MV-4-11 (cell line): ENCODE measurements at regions not wholly inside any gene's neighbourhood (a gene's known extent, or its start where the extent isn't known, plus 50 kb on each side); places are given as distances from the start of the nearest gene placed in this dataset.

Source experiments
- DNase-seq: peaks from one replicate; lab custom pipeline; 2025; lab: John Stamatoyannopoulos, UW

DNA sequence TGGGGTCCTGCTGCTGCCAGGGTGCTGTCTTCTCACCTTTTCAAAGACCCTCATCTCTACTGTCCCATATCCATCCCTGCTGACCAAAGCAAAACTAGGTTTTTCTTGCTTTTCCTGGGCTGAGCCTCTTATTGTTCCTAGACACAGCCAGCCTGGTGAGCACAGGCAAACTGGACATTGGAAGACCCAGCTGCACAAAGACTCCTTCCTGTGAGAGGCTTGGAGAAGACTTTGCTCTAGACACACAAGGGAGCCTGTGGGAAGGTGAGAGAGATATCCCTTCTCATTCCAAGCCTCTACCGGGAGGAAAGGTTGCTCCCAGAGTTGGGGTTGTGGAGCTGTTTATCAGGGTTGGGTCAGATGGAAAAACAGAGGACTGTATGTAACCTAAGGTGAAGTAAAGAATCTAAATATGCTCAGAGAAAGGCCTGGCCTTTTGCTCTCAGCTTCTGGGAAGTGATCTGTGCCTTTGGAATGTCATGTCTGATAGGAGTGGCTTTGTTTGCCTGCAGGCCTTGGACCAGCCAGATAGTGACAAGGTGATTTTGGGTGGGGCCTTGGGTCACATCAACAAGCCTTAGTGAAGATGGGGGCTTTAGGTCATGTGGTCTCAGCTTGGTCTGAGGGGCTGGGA is 87.6 kb upstream of the RUNX1 start:
- no peak for DNase-seq

DNA sequence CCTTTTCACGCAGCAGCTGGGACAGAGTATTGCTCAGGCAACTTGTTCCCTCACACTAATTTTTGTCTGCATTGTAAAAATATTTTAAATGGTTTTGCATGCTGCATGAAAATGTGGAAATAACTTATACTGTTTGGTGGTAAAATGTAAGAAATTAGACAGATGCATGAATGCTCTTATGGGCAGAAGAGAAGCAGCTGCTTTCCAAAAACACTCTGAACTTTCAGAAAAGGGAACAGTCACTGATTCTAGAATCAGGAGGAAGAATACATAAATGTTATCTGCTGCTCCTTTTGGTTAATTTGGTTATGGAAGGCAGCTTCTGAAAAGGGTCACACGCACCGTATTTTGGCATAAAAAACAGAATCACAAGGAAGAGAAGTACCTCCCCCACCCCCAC is 87.0 kb upstream of the RUNX1 start:
- DNase-seq, result no peak

DNA sequence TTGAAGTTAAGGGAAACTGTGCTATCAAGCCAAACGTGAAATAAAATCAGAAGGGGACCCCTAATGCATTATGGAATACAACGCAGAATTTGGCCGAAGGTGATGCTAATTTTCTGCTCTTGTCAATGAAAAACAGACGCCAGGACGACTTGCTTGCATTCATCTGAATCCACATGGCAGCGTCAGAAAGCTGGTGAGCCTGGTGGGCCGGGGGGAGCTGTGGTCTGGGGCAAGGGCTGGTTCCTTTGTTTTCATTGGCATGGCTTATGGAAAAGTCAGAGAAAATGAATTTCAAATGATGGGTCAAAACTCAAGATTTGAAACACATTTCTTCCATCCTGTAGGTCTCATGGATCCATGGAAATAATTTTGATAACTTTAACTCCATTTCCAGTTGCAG is 86.4 kb upstream of the RUNX1 start:
- DNase-seq, result no peak

DNA sequence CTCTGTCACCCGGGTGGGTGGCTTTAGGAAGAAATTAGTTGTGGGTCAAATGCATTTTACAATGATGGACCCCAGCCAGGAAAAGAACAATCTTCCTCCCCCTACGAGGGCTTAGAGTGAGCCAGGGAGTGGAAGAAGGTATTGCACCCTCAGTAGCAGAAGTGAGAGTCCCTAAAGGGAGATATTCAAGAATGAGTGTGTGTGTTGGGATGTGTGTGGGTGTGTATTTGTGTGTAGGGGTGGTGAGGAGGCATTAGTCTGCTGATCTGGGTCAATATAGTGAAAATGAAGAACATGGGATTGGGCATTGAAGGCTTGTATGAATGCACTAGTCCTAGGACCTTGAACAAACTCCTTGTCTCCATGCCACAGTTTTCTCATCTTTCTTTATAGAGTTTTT is 85.2 kb upstream of the RUNX1 start:
- DNase-seq, result peak; percentile 21

DNA sequence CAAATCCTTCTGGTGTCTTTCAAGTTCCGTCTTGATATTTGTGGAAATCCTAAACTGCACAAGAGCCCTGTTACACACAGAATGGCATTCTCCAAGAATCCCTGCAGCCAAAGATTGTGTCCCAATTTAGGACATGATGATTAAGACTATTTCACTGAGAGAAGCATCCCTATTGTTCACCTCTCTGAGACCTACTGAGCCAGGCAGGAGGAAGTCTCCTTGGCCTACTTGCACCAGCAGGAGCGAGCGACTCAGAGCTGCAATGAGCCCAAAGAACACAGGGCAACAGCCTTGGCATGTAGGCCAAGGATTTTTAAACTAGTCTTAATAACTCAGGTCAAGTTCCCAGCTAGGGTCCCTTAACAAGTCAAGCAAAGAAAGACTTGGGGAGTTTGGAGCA is 79.4 kb upstream of the RUNX1 start:
- no peak for DNase-seq

DNA sequence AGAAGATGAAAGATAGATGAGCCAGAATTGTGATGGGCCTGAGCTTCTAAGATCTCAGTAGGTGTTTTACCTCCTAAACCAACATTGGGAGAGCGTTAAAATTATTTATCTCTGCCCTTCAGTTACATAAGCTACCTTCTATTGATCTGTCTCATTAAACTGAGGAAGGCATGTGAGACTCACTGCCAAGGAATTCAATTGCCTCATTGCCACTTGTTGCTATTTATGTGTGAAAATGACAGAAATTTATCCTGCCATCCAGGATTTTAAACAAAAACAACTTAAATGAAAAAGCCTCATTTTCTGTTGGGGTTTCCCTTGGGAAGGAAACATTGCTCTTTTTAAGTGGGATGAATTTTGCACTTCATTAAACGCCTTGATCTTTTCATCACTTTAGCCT is 78.7 kb upstream of the RUNX1 start:
- DNase-seq, result no peak

DNA sequence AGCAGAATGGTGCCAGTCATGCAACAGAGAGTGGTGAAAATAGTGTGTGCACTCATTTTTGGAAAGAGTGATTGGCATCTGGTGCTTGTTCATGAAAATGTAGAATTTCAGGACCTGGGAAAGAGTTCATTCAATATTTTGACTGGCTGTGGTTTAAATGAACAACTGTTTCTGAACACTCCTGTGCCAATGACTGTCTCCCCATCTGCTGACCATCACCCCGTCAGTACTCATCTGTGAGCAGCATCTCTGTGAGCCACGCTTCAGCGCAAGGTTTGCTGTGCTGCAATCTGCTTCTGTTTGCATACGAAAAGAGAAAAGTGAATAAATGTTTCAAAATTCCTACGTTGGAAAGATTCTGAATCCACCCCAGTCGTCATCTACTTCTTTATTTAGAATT is 77.9 kb upstream of the RUNX1 start:
- no peak for DNase-seq

DNA sequence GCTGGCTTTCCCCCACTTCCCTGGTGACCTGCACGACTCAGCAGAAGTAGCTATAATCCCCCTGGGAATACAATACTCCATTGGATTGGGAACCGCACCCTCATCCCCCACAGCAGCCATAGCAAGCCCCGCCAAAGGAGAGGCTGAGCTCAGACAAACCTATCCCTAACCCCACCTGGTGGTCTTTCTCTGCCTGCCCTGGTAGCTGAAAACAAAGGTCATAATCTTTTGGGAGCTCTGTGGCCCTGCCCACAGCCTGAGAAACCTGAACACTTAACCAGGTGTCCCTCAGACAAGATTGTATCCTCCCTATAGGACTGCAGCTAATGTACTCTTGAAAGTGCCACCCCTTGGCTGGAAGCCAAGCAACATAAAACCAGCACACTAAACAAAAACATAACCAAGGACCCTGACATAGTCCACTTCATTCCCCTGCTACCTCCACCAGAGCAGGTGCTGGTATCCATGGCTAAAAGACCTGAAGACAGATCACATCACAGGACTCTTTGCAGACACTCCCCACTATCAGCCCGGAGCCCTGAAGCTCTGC is 71.6 kb upstream of the RUNX1 start:
- DNase-seq, result no peak

DNA sequence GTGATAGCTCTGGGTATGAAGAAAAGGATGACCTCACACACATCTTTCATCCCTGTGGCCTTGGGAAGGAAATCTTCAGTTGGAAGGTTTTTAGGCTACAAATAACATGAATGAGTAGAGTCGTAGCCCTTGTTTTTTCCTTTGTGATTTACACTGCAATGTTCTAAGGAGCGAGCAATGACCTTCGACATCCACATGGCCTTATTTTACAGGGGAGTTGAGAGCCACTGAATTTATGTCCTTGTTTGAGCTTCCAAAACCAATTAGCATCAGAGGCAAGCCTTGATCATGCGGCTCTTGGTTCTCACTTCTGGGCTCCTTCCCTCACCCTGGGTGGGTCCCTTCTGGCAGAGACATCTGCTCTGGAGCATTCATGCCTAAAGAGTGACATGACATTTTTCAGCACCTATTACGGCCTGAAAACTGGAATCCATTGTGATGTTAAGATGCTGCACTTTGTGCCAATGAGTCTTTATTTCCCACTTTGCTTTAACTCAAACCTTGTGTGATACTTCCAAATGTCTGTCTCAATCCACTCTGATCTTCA is 70.5 kb upstream of the RUNX1 start:
- no peak for DNase-seq

DNA sequence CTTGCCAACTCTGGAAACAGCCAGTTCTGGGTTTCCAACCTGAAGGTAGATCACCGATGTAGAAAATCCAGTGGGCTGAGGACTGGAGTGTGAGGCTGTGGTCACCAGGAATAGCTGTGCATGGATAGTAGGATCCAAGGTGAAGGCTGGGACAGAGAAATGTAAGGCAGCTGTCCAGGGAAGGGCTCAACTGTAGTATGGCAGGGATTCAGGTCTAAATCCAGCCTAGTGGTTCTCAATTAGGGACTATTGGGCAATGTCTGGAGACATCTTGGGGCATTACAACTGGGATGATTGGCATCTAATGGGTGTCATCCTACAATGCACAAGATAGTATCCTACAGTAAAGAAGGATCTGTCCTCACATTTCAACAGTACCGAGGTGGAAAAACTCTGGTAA is 67.7 kb upstream of the RUNX1 start:
- DNase-seq, result no peak

DNA sequence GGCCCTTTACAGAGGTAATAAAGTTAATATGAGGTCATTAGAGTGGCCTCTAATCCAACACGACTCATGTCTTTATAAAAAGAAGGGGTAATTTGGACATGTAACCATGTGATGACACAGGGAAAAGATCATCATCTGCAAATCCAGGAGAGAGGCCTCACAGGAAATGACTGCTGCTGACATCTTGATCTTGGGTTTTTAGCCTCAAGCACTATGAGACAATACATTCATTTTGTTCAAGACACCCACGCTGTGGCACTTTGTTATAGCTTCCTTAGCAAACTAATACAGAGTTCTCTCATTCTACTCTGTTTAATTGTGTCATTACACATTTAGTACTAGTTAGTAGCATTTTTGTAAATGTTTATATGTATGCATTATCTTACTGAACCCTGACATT is 64.0 kb upstream of the RUNX1 start:
- peak; percentile 13 for DNase-seq

DNA sequence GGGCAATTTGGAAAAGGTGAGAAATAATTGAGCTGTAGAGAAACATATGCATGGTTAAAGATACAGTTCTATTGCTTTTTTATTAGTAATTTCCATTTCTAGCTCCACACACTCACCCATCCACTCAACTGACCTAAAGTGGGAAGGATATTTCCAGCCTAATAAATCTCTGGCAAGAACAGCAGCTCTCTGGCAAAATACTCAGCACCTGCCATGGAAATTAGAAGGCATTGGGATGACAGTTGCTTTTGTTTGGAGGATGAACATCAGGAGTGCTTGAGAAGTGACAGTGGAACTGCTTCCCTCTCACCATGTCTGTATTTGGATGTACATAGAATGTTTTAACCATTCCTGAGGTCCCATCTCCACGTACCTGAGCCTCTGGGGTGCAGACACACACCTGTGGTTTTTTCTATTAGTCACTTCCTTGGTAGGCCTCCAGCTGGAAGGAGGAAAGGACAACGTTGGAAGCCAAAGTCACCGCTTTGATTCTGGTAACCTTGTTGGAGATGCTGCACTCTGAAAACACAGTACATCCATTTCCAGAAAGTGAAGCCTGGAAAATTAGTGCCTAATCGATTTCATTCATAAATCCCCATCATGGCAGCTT is 62.3 kb upstream of the RUNX1 start:
- DNase-seq, result no peak

DNA sequence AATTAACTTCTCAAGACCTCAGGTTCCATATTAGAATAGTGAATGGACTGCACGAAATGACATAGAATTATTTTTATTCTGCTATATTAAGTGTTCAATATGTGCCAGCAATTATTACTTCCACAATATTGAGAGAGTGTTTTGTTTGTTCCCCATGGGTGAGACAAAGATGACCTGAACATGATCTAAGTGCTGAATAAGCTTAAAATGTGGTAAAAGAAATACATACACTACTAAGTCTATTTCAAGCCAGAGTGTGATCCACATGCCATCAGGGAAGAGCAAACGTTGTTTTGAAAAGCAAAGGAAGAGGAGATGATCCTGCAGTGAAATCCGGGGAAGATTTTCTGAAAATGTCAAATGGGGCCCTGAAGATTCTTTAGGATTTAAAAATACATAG is 59.8 kb upstream of the RUNX1 start:
- DNase-seq, result no peak

DNA sequence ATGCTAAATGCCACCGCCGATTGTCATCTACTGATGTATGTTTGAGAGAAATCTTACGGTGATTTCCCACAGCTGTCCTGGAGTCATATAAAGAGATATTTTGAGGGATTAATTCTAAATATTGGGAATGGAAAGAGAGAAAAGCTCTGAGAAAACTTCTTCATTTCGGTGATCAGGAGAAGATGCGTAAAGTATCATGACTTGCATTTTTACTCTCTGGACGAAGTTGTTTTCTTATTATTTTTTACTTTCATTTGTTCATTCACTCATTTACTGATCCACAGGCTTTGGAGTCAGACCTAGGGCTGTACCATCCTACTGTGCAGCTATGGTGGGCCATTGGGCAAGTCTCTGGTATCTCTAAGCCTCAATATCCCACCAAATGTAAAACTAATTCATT is 58.4 kb upstream of the RUNX1 start:
- DNase-seq, result no peak

DNA sequence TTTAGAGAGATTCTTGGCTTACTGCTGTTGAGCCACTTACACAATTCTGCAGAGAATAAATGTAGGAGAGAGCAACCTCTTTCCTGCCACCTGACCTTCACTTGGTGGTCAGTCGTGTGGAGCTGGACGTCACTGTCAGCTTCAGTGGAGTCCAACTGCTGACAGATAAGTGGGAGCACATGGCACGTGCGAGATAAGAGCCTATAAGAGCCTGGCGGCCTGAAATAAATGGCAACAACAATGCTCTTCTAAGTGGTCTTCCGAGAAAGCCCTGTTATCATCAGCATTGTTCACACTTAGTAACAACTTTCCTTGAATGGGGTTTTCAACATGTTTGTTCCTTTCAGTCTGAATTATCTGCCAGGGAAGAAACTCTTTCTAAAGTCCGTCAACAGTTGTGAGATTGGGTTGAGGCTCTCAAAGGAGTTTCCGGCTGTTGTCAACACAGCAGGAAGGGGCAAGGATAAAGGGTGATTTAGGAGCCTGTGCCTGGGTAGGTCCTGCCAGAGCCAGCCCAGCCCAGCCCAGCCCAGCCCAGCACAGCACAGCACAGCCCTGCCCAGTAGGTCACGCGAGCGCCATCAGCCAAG is 57.2 kb upstream of the RUNX1 start:
- no peak for DNase-seq

DNA sequence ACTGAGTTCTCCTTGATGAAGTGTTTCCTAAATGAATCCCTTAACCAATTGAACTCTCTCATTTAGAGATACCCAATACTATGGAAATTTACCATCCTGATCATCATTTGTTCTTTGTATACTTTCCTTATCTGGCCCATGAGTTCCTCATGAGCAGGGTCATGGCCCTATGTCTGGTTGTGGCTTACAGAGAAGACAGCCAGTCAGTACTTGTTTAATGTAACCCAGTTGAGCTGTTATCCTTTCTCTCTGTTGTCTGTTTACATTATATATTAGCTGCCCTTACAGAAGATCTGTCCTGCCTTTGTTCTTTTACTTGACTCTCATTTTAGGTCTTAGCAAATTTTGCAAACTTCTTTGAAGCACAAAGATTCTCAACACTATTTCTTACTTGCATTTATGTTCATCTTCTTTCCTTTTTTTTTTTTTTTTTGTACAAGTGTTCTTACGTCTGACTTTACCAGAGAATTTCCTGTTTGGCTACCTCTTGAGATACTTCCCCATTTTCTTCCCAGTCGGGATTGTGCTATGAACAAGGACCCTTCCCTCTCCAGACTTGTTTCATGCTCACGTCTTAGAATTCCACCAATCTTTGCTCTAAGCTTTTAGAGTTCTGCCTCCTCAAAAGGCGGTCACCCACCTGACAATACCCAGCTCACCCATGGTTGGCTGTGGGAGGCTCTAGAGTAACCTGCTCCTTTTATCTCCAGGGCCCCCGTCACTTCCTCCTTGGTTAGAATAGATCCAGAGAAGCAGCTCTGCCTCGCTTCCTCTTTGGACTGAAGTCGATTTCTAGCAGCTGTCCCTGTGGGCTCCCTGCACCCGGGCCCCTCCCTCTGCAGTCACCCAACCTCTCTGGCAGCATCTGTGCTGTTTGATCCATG is 53.6 kb upstream of the RUNX1 start:
- DNase-seq, result peak; percentile 98

DNA sequence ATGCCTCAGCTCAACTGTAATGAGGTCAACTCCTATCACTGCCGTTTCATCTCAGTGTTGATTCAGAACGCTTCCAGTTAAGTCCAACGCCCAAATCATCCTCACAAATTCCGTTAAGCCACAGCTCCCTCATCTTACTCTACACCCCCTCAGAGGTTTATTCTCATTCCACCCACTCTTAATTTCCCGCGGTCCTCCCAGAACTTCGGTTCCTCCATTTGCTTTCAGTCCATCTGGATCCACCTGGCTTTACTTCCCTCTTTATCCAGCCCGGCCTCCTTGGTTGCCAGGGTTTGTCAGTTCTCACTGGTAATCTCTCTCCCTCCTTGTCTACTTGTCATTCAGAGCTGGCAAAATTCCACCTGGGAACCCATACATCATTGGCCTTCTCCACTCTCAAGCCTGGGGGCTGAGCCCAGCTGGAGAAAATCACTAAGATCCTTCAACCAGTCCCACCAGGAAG is 51.3 kb upstream of the RUNX1 start:
- no peak for DNase-seq

DNA sequence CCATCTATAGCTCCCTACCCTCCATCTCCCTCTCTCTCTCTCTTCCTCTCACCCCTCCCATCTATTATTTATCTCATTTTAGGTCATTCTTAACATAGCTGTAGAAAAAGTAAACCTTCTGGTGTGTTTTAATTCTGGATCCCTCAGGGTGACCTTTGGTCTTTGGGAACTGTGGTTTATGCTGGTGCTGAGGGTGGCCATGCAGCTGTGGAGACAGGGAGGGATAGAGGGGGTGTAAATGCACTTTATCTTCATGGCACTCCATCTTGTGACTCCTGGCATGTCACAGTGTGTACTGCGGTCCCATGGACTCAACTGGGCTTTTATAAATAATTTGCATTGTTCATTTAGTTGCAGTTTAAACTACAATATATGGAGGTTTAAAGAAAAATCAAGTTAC is 50.2 kb upstream of the RUNX1 start:
- DNase-seq, result no peak
